SJCRH30 (cell line): ENCODE measurements at regions not wholly inside any gene's neighbourhood (a gene's known extent, or its start where the extent isn't known, plus 50 kb on each side); places are given as distances from the start of the nearest gene placed in this dataset.
"Not testable (repeated sequence)": the region's sequence is repeated elsewhere in the genome, so short reads cannot be mapped to it uniquely, and the experiment has no call there.

Experiments used
- DNase-seq, 2 experiments: peaks; one replicate each; pipeline ENCODE4 v3.0.0-alpha.2; 2015 to 2020
- H3K27ac ChIP-seq: fragments of 250-450 bp; sonication (Bioruptor Pico); 2 replicates; pipeline ENCODE4 v1.5.1; 2020; ENCODE audit warnings: mild to moderate bottlenecking, moderate library complexity
- H3K27me3 ChIP-seq: fragments of 250-450 bp; sonication (Bioruptor Pico); 2 replicates; pipeline ENCODE4 v1.5.1; 2020; ENCODE audit warnings: mild to moderate bottlenecking, moderate library complexity
- H3K36me3 ChIP-seq: fragments of 250-450 bp; sonication (Bioruptor Pico); 2 replicates; pipeline ENCODE4 v1.5.1; 2020; ENCODE audit warnings: mild to moderate bottlenecking, moderate library complexity
- H3K4me1 ChIP-seq: fragments of 250-450 bp; sonication (Bioruptor Pico); 2 replicates; pipeline ENCODE4 v1.5.1; 2020; ENCODE audit warnings: mild to moderate bottlenecking, moderate library complexity
- H3K4me3 ChIP-seq: fragments of 250-450 bp; sonication (Bioruptor Pico); 2 replicates; pipeline ENCODE4 v1.5.1; 2020; ENCODE audit warnings: mild to moderate bottlenecking, moderate library complexity
- H3K9me3 ChIP-seq: fragments of 250-450 bp; sonication (Bioruptor Pico); replicated peaks from 2 replicates; pipeline ENCODE4 v1.5.1; 2020; ENCODE audit warnings: mild to moderate bottlenecking, moderate library complexity

DNA sequence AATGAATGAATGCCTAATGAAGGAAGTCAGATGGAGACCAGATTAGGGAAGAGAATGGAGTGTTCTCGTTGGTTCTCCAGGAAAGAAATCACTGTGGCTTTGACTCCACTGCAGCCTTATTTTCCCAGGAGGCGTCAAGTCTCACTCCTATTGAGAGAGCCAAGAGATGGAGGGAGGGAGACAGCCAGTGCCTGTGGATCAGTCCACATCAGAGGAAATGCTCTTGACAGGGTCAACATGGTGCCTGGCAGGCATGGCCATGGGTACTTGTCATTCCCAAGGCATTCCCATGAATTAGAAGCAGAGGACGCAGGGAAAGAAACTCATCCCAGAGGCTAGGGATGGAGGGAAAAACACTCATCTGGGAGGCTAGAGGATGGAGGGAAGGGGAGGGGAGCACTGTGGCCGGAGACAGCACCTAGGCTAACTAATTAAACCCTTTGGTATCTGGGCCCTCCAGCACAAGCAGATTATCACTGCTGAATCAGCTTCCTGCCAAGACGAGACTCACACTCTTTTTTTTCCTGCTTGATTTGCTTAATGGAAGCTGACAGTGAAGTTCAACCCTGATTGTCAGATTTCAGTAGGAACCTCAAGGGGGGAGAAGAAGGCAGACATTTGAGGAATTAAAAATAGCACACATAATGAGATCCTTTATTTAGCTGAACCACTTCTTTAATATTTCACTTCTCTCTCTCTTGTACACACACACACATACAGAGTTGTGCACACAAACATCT is 1233.2 kb upstream of the AUTS2 start:
- Histone ChIP-seq H3K27ac (no peak overlapping the region), H3K36me3 (no peaks in the 10 kb centered on the region), H3K9me3 (no peaks in the 10 kb centered on the region), H3K4me3 (no peak overlapping the region), H3K4me1 (no peaks in the 10 kb centered on the region), H3K27me3 (no peaks in the 10 kb centered on the region)
- no peak for DNase-seq

DNA sequence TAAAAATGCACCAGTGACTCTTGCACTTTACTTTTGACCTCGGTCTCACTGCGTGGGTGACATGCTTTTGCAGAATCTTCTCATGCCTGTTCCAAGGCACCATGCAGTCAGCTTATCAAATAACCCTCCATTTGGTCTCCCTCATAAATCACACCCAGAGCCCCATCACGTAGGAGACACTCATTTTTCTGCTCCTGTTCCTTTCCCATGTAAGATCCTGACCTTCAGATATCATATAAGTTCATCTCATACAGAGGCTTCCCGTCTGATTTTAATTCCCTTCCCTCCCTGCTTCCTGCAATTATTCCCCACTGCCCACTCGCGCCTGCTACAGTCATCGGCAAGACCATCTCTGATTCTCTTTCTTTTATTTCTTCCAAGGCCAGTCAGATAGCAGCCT is 1226.3 kb upstream of the AUTS2 start:
- H3K4me3 ChIP-seq: no peak overlapping the region
- no peaks in the 10 kb centered on the region for H3K4me1 ChIP-seq
- H3K27ac ChIP-seq: no peak overlapping the region
- H3K27me3 ChIP-seq: no peaks in the 10 kb centered on the region
- no peak for DNase-seq
- H3K36me3 ChIP-seq: no peaks in the 10 kb centered on the region
- no peaks in the 10 kb centered on the region for H3K9me3 ChIP-seq

DNA sequence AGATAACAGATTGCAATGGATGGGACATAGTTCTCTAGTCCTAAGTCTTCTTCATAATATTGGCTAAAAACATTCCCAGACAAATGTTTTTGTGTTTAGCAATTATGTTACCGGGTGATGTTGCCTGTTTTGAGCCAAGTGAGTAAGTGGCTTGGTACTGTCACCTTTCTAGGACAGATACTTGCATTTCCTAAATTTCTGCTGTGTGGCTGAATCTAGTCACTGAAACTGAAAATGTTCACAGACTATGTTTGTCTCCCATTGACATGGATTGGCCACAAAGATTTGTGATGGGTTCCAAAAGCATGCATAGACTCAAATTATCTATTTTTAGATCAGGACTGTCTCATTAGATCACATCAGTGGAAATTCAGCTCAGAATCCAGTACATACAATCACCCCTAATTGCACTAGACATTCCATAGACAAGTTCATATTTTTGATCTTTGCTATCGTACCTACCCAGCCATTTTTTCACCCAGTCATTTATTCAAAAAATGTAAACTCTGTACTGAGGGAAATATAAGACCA is 1222.1 kb upstream of the AUTS2 start:
- no peak for DNase-seq
- no peaks in the 10 kb centered on the region; the same call in 1 of the 2 replicates for H3K27me3 ChIP-seq
- no peaks in the 10 kb centered on the region for H3K9me3 ChIP-seq
- H3K4me1 ChIP-seq: no peaks in the 10 kb centered on the region
- H3K4me3 ChIP-seq: no peak overlapping the region
- no peaks in the 10 kb centered on the region for H3K36me3 ChIP-seq
- no peak overlapping the region for H3K27ac ChIP-seq

DNA sequence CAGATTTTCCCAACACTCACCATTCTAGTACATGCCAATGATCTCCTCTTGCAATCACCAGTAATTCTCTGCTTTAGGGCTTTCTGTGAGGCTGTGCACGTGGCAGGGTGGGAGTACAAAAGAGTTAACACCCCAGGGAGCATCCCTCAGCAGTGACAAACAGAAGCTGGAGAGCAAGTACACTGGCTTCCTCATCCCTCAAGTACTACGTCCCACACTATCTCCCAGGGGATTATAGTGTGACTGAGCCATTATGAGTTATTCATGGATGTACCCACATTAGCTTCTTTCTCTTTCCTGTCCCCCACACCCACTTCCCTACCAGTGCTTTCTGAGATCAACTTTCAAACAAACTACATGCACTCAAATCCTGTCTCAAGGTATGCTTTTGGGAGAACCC is 1216.5 kb upstream of the AUTS2 start:
- Histone ChIP-seq H3K36me3 (no peaks in the 10 kb centered on the region), H3K9me3 (no peaks in the 10 kb centered on the region), H3K4me1 (no peaks in the 10 kb centered on the region), H3K27ac (no peak overlapping the region), H3K4me3 (no peak overlapping the region), H3K27me3 (no peaks in the 10 kb centered on the region; the same call in 1 of the 2 replicates)
- DNase-seq: no peak

DNA sequence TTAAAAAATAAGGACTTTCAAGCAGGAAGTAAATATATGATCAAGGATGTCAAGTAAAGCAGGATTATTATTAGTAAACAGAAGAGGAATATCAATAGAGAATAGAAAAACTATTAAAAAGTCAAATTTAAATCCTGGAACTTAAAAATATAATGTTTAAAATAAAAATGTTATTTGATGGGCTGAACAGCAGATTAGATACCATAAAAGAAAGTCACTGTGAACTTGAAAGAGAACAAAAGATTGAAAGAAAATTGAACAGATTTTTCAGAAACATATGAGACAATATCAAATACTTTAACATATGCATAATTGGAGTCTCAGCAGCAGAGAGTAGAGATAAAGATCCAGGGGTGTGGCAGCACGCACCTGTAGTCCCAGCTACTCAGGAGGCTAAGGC is 1213.7 kb upstream of the AUTS2 start:
- H3K36me3 ChIP-seq: no peaks in the 10 kb centered on the region
- no peaks in the 10 kb centered on the region for H3K27me3 ChIP-seq
- H3K27ac ChIP-seq: no peak overlapping the region
- no peak for DNase-seq
- no peaks in the 10 kb centered on the region for H3K4me1 ChIP-seq
- H3K4me3 ChIP-seq: no peak overlapping the region
- no peaks in the 10 kb centered on the region for H3K9me3 ChIP-seq

DNA sequence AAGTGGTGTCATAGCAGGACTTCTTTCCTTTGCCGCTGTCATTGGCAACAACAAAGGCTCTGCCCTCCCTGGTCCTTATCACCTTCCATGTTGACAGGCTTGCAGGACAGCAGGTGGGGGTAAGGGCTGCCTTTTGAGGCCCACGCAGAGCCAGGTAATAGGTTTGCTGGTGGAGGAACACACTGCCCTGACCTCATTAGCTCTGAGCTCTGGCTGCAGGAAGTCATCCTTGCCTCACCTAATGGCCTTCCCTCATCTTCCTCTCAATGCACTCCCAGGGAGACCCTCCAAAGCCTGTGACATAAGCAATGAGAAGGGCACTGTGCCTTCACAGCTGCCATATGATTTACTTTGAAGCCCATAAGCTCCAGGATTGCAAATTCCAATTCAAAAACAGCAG is 1205.2 kb upstream of the AUTS2 start:
- no peaks in the 10 kb centered on the region for H3K36me3 ChIP-seq
- no peaks in the 10 kb centered on the region for H3K9me3 ChIP-seq
- DNase-seq: no peak
- H3K4me1 ChIP-seq: no peaks in the 10 kb centered on the region
- H3K4me3 ChIP-seq: no peak overlapping the region
- H3K27me3 ChIP-seq: no peaks in the 10 kb centered on the region; the same call in 1 of the 2 replicates
- H3K27ac ChIP-seq: no peak overlapping the region

DNA sequence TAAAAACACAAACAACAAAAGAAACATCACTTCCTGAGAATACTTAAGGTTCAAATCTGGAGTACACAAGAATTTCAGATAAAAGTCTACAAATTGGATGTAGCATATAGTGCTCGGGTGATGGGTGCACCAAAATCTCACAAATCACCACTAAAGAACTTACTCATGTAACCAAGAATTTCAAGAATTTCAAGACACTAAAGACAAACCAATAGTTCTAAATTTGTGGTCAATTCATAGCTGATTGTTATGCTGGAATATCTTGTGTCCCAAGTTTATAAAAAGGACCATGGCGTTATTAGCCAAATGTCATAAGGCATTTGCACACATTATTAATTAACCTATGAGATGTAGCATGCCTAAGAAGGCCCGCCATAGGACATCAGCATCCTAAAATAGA is 1204.1 kb upstream of the AUTS2 start:
- DNase-seq: no peak
- no peak overlapping the region for H3K4me3 ChIP-seq
- no peak overlapping the region for H3K27ac ChIP-seq
- no peaks in the 10 kb centered on the region for H3K4me1 ChIP-seq
- H3K27me3 ChIP-seq: no peaks in the 10 kb centered on the region; the same call in 1 of the 2 replicates
- no peaks in the 10 kb centered on the region for H3K9me3 ChIP-seq
- H3K36me3 ChIP-seq: no peaks in the 10 kb centered on the region

DNA sequence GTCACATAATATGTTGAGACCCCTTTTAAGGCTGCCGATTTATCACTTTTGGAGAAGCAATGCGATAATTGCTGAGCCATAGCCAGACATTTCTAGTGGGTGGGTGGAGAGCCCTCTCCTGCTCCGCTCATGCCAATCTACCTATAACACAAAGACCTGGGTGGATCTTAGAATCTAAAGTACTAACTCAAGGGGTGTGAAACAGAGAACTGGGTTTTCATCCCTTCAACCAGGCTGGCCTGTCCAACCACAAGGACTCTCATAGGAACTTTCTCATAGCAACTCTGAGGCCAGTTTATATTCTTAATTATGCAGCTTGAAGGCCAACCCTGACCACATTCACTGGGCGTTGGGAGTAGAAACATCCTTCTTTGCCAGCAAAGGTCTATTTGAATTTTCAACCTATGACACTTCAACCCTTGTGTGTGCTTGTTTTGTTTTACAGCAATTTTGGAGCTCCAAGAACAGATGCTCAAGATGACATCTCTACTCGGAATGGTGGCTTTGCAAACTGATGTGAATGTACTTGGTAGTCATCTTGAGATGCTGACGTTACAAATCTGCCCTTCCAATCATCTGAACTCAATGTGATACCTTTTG is 1198.2 kb upstream of the AUTS2 start:
- Histone ChIP-seq H3K27ac (no peak overlapping the region), H3K4me3 (no peak overlapping the region), H3K4me1 (no peaks in the 10 kb centered on the region), H3K36me3 (no peaks in the 10 kb centered on the region), H3K27me3 (no peaks in the 10 kb centered on the region), H3K9me3 (no peaks in the 10 kb centered on the region)
- DNase-seq: no peak

DNA sequence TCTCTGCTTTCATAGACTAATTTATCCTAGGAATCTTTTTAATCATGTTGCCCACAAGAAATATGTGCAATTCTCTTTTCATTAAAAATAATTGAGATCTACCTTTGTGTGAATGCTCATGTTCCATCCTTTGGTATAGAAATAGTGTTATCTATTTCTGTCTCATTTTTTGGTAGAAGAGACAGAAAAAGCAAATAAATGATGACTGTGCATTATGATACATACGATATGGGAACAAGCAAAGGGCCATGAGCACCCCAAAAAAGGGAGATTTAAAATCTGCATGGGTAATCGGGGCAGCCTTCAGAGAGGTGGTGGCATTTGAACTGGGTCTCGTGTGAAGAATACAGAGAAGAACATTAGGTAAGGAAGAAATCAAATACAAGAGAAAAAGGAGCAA is 1197.5 kb upstream of the AUTS2 start:
- Histone ChIP-seq H3K9me3 (no peaks in the 10 kb centered on the region), H3K36me3 (no peaks in the 10 kb centered on the region), H3K4me3 (no peak overlapping the region), H3K4me1 (no peaks in the 10 kb centered on the region), H3K27ac (no peak overlapping the region), H3K27me3 (no peaks in the 10 kb centered on the region)
- no peak for DNase-seq

DNA sequence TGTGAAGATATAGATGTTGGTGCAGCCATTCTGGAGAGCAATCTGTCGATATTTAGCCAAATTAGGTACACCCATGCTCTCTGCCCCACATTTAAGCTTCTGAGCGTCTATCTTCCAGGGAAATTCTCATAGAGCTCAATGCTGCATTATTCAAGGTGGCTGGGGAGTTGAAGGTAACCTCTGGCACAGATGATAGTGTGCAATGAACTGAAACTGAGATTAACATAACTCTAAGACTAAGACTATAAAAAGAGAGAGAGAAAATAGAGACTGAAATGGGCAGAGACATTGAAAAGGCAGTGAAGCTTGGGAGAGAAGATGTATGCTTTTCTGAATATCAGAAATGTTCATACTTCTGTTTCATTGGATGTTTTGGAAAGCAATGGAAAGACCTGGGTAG is 1197.0 kb upstream of the AUTS2 start:
- DNase-seq: no peak
- H3K4me1 ChIP-seq: no peaks in the 10 kb centered on the region
- no peak overlapping the region for H3K4me3 ChIP-seq
- no peak overlapping the region for H3K27ac ChIP-seq
- H3K9me3 ChIP-seq: no peaks in the 10 kb centered on the region
- no peaks in the 10 kb centered on the region for H3K27me3 ChIP-seq
- H3K36me3 ChIP-seq: no peaks in the 10 kb centered on the region

DNA sequence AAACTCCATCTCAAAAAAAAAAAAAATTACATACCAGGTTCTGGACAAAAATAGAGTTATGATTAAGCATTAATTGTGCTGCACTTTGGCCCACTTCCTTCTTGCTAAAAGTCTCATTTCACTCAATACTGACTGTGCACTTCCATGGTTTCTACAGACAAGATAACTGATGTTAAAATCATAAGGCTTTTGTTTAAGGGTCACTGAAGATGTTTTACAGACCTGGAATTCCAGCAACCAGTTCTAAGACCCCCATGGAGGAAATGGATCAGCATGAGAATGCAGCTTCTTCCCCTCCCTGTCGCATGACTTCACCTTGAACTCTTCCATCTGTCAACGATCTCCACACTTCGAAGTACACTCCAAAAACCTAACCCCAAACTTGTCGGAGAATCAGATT is 1191.8 kb upstream of the AUTS2 start:
- H3K4me3 ChIP-seq: no peak overlapping the region
- H3K4me1 ChIP-seq: no peaks in the 10 kb centered on the region
- no peaks in the 10 kb centered on the region for H3K36me3 ChIP-seq
- no peaks in the 10 kb centered on the region for H3K9me3 ChIP-seq
- no peak for DNase-seq
- no peak overlapping the region for H3K27ac ChIP-seq
- H3K27me3 ChIP-seq: no peaks in the 10 kb centered on the region

DNA sequence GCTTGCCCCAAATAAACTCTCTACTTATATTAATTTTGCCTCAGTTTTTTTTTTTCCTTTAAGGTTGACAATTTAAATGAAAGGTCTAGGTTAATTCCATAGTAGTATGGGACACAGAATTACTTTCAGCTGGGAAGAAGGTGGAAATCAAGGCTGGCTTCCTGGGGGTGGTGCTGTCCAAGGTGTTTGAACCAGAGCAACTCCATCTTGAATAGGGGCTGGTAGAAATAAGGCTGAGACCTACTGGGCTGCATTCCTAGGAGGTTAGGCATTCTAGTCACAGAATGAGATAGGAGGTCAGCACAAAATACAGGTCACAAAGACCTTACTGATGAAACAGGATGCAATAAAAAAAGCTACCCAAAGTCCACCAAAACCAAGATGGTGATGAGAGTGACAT is 1190.8 kb upstream of the AUTS2 start:
- no peaks in the 10 kb centered on the region for H3K4me1 ChIP-seq
- no peaks in the 10 kb centered on the region for H3K27me3 ChIP-seq
- no peak for DNase-seq
- no peaks in the 10 kb centered on the region for H3K9me3 ChIP-seq
- no peak overlapping the region for H3K27ac ChIP-seq
- H3K4me3 ChIP-seq: no peak overlapping the region
- H3K36me3 ChIP-seq: no peaks in the 10 kb centered on the region

DNA sequence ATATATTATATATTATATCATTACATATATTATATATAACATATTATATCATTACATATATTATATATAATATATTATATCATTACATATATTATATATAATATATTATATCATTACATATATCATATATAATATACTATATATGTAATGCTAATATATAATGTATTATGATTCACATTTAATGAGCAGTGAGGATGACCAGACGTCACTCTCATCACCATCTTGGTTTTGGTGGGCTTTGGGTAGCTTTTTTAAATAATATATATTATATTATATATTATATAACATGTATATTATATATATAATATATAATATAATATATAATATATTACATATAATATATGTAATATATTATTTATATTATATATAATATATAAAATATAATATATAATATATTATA is 1189.4 kb upstream of the AUTS2 start:
- Histone ChIP-seq H3K9me3 (no peaks in the 10 kb centered on the region), H3K27me3 (no peaks in the 10 kb centered on the region), H3K36me3 (no peaks in the 10 kb centered on the region), H3K4me3 (no peak overlapping the region), H3K4me1 (no peaks in the 10 kb centered on the region), H3K27ac (no peak overlapping the region)
- DNase-seq: no peak

DNA sequence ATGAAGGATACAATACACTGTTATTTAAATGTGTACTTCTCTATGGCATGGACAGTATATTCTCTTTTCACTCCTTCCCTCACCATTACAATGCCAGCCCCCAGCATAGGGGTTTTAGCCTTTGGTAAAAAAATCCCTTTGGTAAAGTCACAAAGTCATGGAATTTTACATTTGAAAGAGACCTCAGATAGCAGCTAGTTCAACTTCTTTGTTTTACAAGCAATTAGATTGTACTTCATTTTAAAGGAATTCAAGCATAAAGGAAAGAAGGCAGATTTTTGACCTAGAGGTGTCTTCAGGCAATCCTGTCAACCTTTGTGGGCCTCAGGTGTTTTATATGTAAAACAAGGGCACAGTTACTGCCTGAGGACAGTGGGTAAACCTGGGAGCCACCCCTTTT is 1188.4 kb upstream of the AUTS2 start:
- Histone ChIP-seq H3K4me1 (no peaks in the 10 kb centered on the region), H3K36me3 (no peaks in the 10 kb centered on the region), H3K4me3 (no peak overlapping the region), H3K9me3 (no peaks in the 10 kb centered on the region), H3K27me3 (no peaks in the 10 kb centered on the region), H3K27ac (no peak overlapping the region)
- no peak for DNase-seq

DNA sequence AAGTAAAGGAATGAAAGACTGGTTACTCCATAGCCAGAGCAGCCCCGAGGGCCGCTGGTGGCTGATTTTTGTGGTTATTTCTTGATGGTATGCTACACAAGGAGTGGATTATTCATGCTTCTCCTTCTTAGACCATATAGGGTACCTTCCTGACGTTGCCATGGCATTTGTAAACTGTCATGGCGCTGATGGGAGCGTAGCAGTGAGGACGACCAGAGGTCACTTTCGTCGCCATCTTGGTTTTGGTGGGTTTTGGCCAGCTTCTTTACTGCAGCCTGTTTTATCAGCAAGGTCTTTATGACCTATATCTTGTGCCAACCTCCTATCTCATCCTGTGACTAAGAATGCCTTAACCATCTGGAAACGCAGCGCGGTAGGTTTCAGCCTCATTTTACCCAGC is 1187.6 kb upstream of the AUTS2 start:
- H3K27ac ChIP-seq, DNase-seq, H3K4me1 ChIP-seq, H3K4me3 ChIP-seq, H3K27me3 ChIP-seq, H3K9me3 ChIP-seq, H3K36me3 ChIP-seq: not testable (repeated sequence)

DNA sequence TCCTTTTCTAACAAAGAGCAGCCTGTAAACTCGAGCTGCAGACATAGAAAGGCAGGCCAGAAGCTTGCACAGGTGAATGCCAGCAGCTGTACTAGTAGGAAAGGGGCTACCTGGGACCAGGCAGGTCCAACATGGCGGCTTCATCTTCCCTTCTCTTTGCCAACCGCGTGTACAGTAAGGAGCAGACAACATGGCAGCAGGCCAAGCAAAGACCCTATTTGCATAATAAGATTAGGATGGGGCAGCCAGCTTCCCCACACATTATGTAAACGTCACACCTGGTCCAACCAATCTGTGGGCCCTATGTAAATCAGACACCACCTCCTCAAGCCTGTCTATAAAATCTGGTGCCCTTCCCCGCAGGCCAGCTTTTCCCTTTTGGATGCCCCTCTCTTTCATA is 1186.5 kb upstream of the AUTS2 start:
- H3K36me3 ChIP-seq: no peaks in the 10 kb centered on the region
- H3K4me3 ChIP-seq: no peak overlapping the region
- H3K4me1 ChIP-seq: no peaks in the 10 kb centered on the region
- H3K27me3 ChIP-seq: no peaks in the 10 kb centered on the region
- no peaks in the 10 kb centered on the region for H3K9me3 ChIP-seq
- H3K27ac ChIP-seq: no peak overlapping the region
- peak; percentile 10 to 30 for DNase-seq
